Breast epithelium (tissue), 3 donors: ENCODE measurements at regions not wholly inside any gene's neighbourhood (a gene's known extent, or its start where the extent isn't known, plus 50 kb on each side); places are given as distances from the start of the nearest gene placed in this dataset.

Experiments used
- CTCF ChIP-seq, 3 donors: fragments of 450-650 bp; IDR thresholded peaks; one replicate each; pipeline ENCODE4 v1.5.1; 2016 to 2017; ENCODE audit warnings: antibody characterized with exemption in 3 of 3, mild to moderate bottlenecking in 3 of 3, moderate library complexity in 3 of 3
- POLR2A ChIP-seq: fragments of 450-650 bp; IDR thresholded peaks from one replicate; pipeline ENCODE4 v1.6.1; 2016; ENCODE audit warnings: antibody characterized with exemption, mild to moderate bottlenecking, moderate library complexity
- POLR2AphosphoS5 ChIP-seq, 3 donors: sonication (generic); formaldehyde crosslinking; IDR thresholded peaks; one replicate each; pipeline ENCODE4 v1.6.1; 2017; ENCODE audit warnings: antibody characterized with exemption in 3 of 3

- no peak for TF ChIP-seq CTCF (IDR thresholded peaks at IDR 0.05)
- TF ChIP-seq POLR2AphosphoS5 (IDR thresholded peaks at IDR 0.05) = no peak
- no peak for TF ChIP-seq POLR2A
These were observed 595.8 kb upstream of the MKI67 start for GRCh38 chr10:128721963-128722445.
